Breast epithelium (tissue), 3 donors: ENCODE measurements at regions not wholly inside any gene's neighbourhood (a gene's known extent, or its start where the extent isn't known, plus 50 kb on each side); places are given as distances from the start of the nearest gene placed in this dataset.

ENCODE experiments used
- CTCF ChIP-seq, 3 donors: fragments of 450-650 bp; IDR thresholded peaks; one replicate each; pipeline ENCODE4 v1.5.1; 2016 to 2017; ENCODE audit warnings: antibody characterized with exemption in 3 of 3, mild to moderate bottlenecking in 3 of 3, moderate library complexity in 3 of 3
- POLR2AphosphoS5 ChIP-seq, 3 donors: sonication (generic); formaldehyde crosslinking; IDR thresholded peaks; one replicate each; pipeline ENCODE4 v1.6.1; 2017; ENCODE audit warnings: antibody characterized with exemption in 3 of 3

GRCh38 chr9:79973627-79974026, 401.9 kb downstream of the TLE4 start:
- TF ChIP-seq CTCF (IDR thresholded peaks at IDR 0.05) = no peak
- no peak for TF ChIP-seq POLR2AphosphoS5 (IDR thresholded peaks at IDR 0.05)
